ENCODE measurements at regions not wholly inside any gene's neighbourhood (a gene's known extent, or its start where the extent isn't known, plus 50 kb on each side); places are given as distances from the start of the nearest gene placed in this dataset.

GRCh38 chr14:55766071-55766470 is 186.1 kb downstream of the KTN1 start:
- no peak for TF ChIP-seq CTCF (IDR thresholded peaks at IDR 0.05)
- Histone ChIP-seq H3K36me3 (no peaks in the 10 kb centered on the region), H3K27ac (no peak overlapping the region), H3K4me1 (no peaks in the 10 kb centered on the region), H3K9me3 (peaks cover 0 to 7% (median 0%) of the 10 kb centered on the region in 11 donors), H3K27me3 (no peaks in the 10 kb centered on the region), H3K4me3 (no peak overlapping the region)
- ATAC-seq, result no peak
- WGBS, 2 donors, result 92 to 97% methylated on average over 22 of the region's 22 CpGs
- no peak for DNase-seq
- intact Hi-C loops (cut with DNase I), result no loop called here

GRCh38 chr14:55767286-55767685 is 187.3 kb downstream of the KTN1 start:
- Histone ChIP-seq H3K27me3 (no peaks in the 10 kb centered on the region), H3K4me1 (peaks cover 0 to 3% (median 0%) of the 10 kb centered on the region in 9 donors), H3K27ac (no peak overlapping the region), H3K9me3 (peaks cover 0 to 7% (median 0%) of the 10 kb centered on the region in 11 donors), H3K4me3 (no peak overlapping the region), H3K36me3 (no peaks in the 10 kb centered on the region)
- intact Hi-C loops (cut with DNase I), result no loop called here
- 82% methylated on average over 2 of the region's 2 CpGs for WGBS, 2 donors
- no peak for DNase-seq
- no peak for TF ChIP-seq CTCF (IDR thresholded peaks at IDR 0.05)
- ATAC-seq, result no peak

- Histone ChIP-seq H3K27me3 (no peaks in the 10 kb centered on the region), H3K4me3 (no peak overlapping the region), H3K36me3 (no peaks in the 10 kb centered on the region), H3K4me1 (peaks cover 0 to 4% (median 0%) of the 10 kb centered on the region in 9 donors), H3K27ac (no peak overlapping the region), H3K9me3 (peaks cover 0 to 3% (median 0%) of the 10 kb centered on the region in 11 donors)
- intact Hi-C loops (cut with DNase I), result no loop called here
- WGBS, 2 donors, result 86 to 90% methylated on average over 3 of the region's 3 CpGs
- DNase-seq (no peak), ATAC-seq (no peak)
- no peak for TF ChIP-seq CTCF (IDR thresholded peaks at IDR 0.05)
Measured at GRCh38 chr14:55769877-55770276, 189.9 kb downstream of the KTN1 start.

DNA sequence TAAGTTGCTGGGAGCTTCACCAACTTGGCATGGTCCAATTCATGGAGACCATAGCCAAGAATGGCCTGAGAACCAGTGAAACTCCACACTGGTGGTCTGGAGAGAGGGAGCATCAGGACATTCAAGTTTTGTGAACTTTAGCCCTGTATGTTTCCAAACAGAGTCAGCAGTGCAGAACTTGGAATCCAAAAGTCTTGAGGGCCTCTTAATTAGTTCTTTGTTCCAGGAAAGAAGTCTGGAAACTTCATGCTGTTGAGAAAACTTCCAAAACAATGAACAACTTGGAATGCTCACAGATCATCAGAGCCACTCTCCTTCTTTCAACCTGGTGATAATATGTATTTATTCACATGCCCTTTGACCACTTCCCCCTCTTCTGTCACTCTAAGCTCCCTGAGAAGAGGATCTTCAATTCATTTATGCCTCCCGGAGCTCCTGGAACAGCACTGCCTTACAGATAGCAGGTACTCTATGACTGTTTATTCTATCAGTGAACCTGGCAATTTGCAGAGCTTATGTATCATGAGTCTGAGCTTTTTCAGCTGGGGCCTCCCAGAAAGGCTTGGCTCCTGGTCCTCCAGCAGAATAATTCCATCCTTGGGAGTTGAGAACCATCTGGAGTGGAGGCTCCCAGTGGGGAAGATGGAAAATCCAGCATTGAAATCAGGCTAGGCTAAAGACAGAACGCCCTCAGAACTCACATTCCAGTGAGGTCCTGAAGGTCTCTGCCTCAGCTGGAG is 191.4 kb downstream of the KTN1 start:
- Histone ChIP-seq H3K36me3 (no peaks in the 10 kb centered on the region), H3K4me1 (peaks cover 0 to 4% (median 0%) of the 10 kb centered on the region in 9 donors), H3K4me3 (no peak overlapping the region), H3K27ac (peak overlapping the region in 5 of 10 donors; percentile 3 to 20 (median 12)), H3K9me3 (no peaks in the 10 kb centered on the region), H3K27me3 (no peaks in the 10 kb centered on the region)
- DNase-seq (peak in 1 of 2 donors; percentile 7), ATAC-seq (peak in 7 of 8 donors; percentile 55 to 86 (median 64))
- no peak for TF ChIP-seq CTCF (IDR thresholded peaks at IDR 0.05)
- intact Hi-C loops (cut with DNase I), result no loop called here
- 66 to 70% methylated on average over 2 of the region's 2 CpGs for WGBS, 2 donors
